Thyroid gland (tissue), 4 donors: ENCODE measurements at regions not wholly inside any gene's neighbourhood (a gene's known extent, or its start where the extent isn't known, plus 50 kb on each side); places are given as distances from the start of the nearest gene placed in this dataset.

Source experiments
- DNase-seq, 2 donors: peaks; one replicate each; pipeline ENCODE4 v3.0.0-alpha.2; 2019
- H3K27ac ChIP-seq, 3 donors: fragments of 200-600 bp; sonication (generic); 1 replicate in 2 of 3; 2 replicates in 1 of 3; pipeline ENCODE4 v1.5.1; 2016 to 2019; ENCODE audit warnings: mild to moderate bottlenecking in 1 of 3, moderate library complexity in 1 of 3
- H3K27me3 ChIP-seq: fragments of 200-600 bp; sonication (generic); one replicate; pipeline ENCODE4 v1.5.1; 2019
- H3K36me3 ChIP-seq, 2 donors: fragments of 200-600 bp; sonication (generic); one replicate each; pipeline ENCODE4 v1.5.1; 2016 to 2019
- H3K4me1 ChIP-seq, 2 donors: fragments of 200-600 bp; sonication (generic); one replicate each; pipeline ENCODE4 v1.5.1; 2017 to 2019
- H3K4me3 ChIP-seq, 3 donors: fragments of 200-600 bp; sonication (generic); replicated peaks in 1 of 3; 1 replicate in 2 of 3; 2 replicates in 1 of 3; pipeline ENCODE4 v1.5.1; 2016; ENCODE audit warnings: mild to moderate bottlenecking in 1 of 3
- H3K9me3 ChIP-seq: fragments of 200-600 bp; sonication (generic); one replicate; pipeline ENCODE4 v1.5.1; 2017
- POLR2A ChIP-seq, 2 donors: fragments of 450-650 bp; IDR thresholded peaks; one replicate each; pipeline ENCODE4 v1.6.1; 2017; ENCODE audit warnings: antibody characterized with exemption in 2 of 2, mild to moderate bottlenecking in 2 of 2, moderate library complexity in 1 of 2
- WGBS, 2 donors: methylation state at CpG; one replicate each; pipeline ENCODE4 v1.1.5; 2017; 5-methylcytosine and 5-hydroxymethylcytosine counted together
- intact Hi-C: fragments of 100-400 bp; cut with DNase I; formaldehyde crosslinking; loops from one replicate; pipeline ENCODE4 v1.15.1; 2023
- TF ChIP-seq, protein P1 (sequence below), 6 experiments: fragments of 200-600 bp in 3 of 6; fragments of 450-650 bp in 3 of 6; sonication (generic) in 3 of 6; IDR thresholded peaks; one replicate each; pipeline ENCODE4 v1.5.1; 2016 to 2019; ENCODE audit warnings: antibody characterized with exemption in 6 of 6, mild to moderate bottlenecking in 2 of 6, inconsistent platforms in 1 of 6, moderate library complexity in 1 of 6

DNA sequence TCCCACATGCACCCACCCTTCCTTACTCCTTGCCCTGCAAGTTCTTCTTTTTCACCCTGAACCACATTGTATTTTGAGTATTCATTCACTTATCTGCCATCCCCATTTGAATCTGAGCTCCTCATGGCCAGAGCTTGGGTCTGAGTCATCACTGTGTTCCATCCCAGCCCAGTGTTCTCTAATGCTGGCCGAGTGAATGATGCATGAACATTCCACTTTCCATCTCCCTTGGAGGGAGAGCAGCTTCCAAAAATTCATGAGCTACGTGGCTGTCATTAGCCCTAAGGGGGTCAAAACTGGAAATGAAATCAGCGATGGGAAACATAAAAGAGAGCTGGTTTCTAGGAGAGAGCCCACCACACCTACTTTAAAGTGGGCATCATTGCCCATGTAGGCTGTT is 187.0 kb upstream of the USP24 start:
- WGBS, 2 donors: 70 to 84% methylated on average over 3 of the region's 3 CpGs
- DNase-seq: no peak

GRCh38 chr1:55400508-55400907 is 185.3 kb upstream of the USP24 start:
- H3K4me3 ChIP-seq: no peak overlapping the region
- DNase-seq: no peak
- H3K27me3 ChIP-seq: no peaks in the 10 kb centered on the region
- peaks cover 3 to 11% of the 10 kb centered on the region in 2 donors for H3K4me1 ChIP-seq
- no peak for TF ChIP-seq POLR2A (IDR thresholded peaks at IDR 0.05)
- TF ChIP-seq, protein P1, sequence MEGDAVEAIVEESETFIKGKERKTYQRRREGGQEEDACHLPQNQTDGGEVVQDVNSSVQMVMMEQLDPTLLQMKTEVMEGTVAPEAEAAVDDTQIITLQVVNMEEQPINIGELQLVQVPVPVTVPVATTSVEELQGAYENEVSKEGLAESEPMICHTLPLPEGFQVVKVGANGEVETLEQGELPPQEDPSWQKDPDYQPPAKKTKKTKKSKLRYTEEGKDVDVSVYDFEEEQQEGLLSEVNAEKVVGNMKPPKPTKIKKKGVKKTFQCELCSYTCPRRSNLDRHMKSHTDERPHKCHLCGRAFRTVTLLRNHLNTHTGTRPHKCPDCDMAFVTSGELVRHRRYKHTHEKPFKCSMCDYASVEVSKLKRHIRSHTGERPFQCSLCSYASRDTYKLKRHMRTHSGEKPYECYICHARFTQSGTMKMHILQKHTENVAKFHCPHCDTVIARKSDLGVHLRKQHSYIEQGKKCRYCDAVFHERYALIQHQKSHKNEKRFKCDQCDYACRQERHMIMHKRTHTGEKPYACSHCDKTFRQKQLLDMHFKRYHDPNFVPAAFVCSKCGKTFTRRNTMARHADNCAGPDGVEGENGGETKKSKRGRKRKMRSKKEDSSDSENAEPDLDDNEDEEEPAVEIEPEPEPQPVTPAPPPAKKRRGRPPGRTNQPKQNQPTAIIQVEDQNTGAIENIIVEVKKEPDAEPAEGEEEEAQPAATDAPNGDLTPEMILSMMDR (IDR thresholded peaks at IDR 0.05): no peak
- H3K27ac ChIP-seq: no peak overlapping the region
- no peaks in the 10 kb centered on the region for H3K36me3 ChIP-seq
- 67 to 91% methylated on average over 8 of the region's 8 CpGs for WGBS, 2 donors
- intact Hi-C loops: no loop called here
- H3K9me3 ChIP-seq: no peaks in the 10 kb centered on the region

More for the DNA sequence above, 187.0 kb upstream of the USP24 start:
- Histone ChIP-seq H3K4me1 (peaks cover 3 to 11% of the 10 kb centered on the region in 2 donors), H3K9me3 (no peaks in the 10 kb centered on the region), H3K4me3 (no peak overlapping the region), H3K27me3 (no peaks in the 10 kb centered on the region), H3K36me3 (no peaks in the 10 kb centered on the region), H3K27ac (no peak overlapping the region)
- no peak for TF ChIP-seq POLR2A (IDR thresholded peaks at IDR 0.05)
- TF ChIP-seq, protein P1 (IDR thresholded peaks at IDR 0.05): no peak
- intact Hi-C loops: no loop called here

DNA sequence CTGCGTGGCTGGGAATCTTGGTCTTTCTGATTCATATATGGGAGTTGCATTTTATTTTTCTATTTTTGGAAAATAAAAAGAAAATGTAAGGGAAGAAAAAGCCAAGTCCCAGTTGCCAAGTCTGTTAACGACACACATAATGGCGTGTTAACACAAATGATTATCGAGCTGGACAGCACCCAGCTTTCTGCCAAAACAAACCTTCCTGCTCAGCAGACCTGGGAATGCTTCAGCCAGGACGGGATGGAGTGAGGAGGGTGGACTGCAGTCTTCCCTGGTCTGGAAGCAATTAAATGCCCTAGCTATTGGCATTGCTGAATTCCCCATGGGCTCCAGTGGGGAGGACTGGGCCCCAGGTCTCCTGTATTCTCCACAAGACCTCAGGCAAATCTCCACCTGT is 184.2 kb upstream of the USP24 start:
- Histone ChIP-seq H3K9me3 (no peaks in the 10 kb centered on the region), H3K27ac (no peak overlapping the region)
- WGBS, 2 donors: 28 to 30% methylated on average over 5 of the region's 5 CpGs

DNA sequence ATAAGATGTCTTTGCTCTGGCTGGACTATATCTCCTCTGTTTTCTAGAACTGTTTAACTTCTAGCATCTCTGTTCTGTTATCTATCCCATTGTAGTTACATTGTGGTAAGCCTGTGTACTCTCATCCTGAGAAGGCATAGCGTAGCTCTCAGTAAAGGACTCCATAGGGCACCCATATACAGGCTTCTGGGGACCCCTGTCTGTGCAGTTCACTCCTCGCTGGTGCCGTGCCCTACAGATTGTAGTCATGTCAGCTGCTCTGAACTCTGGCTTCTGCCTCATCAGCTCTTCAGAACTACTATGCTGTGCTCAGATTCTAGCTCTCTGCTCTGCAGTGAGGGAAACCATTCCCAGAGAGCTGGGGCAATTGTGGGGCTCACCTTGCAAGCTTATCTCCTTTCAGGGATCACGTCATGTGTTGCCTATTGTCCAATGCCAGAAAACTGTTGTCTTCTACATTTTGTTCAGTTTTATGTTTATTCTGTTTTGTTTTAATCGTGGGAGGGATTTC is 181.3 kb upstream of the USP24 start:
- intact Hi-C loops: no loop called here
- DNase-seq: no peak
- no peaks in the 10 kb centered on the region for H3K36me3 ChIP-seq
- H3K4me3 ChIP-seq: no peak overlapping the region
- no peak overlapping the region for H3K27ac ChIP-seq
- H3K4me1 ChIP-seq: peaks cover 3 to 11% of the 10 kb centered on the region in 2 donors
- no peaks in the 10 kb centered on the region for H3K9me3 ChIP-seq
- 85 to 91% methylated on average over 5 of the region's 5 CpGs for WGBS, 2 donors
- no peak for TF ChIP-seq POLR2A (IDR thresholded peaks at IDR 0.05)
- no peaks in the 10 kb centered on the region for H3K27me3 ChIP-seq

More for the DNA sequence above, 184.2 kb upstream of the USP24 start:
- intact Hi-C loops: no loop called here
- no peak overlapping the region for H3K4me3 ChIP-seq
- no peak for TF ChIP-seq POLR2A (IDR thresholded peaks at IDR 0.05)
- TF ChIP-seq, protein P1 (IDR thresholded peaks at IDR 0.05): no peak
- no peaks in the 10 kb centered on the region for H3K36me3 ChIP-seq
- H3K27me3 ChIP-seq: no peaks in the 10 kb centered on the region
- peak; percentile 47 to 60 for DNase-seq
- peaks cover 3 to 11% of the 10 kb centered on the region in 2 donors for H3K4me1 ChIP-seq

GRCh38 chr1:55388960-55389359 is 173.8 kb upstream of the USP24 start:
- DNase-seq: no peak
- Histone ChIP-seq H3K4me1 (peaks cover 8% of the 10 kb centered on the region in 2 donors), H3K27me3 (no peaks in the 10 kb centered on the region), H3K9me3 (no peaks in the 10 kb centered on the region), H3K27ac (no peak overlapping the region), H3K36me3 (no peaks in the 10 kb centered on the region), H3K4me3 (no peak overlapping the region)
- TF ChIP-seq, protein P1 (IDR thresholded peaks at IDR 0.05): no peak
- no peak for TF ChIP-seq POLR2A (IDR thresholded peaks at IDR 0.05)
- intact Hi-C loops: no loop called here

- H3K9me3 ChIP-seq: no peaks in the 10 kb centered on the region
- DNase-seq: no peak
- WGBS, 2 donors: 66 to 93% methylated on average over 2 of the region's 2 CpGs
- no peaks in the 10 kb centered on the region for H3K27me3 ChIP-seq
- H3K4me3 ChIP-seq: no peak overlapping the region
- intact Hi-C loops: no loop called here
- no peak overlapping the region for H3K27ac ChIP-seq
- peaks cover 15 to 26% of the 10 kb centered on the region in 2 donors for H3K4me1 ChIP-seq
- H3K36me3 ChIP-seq: no peaks in the 10 kb centered on the region
- no peak for TF ChIP-seq POLR2A (IDR thresholded peaks at IDR 0.05)
- TF ChIP-seq, protein P1 (IDR thresholded peaks at IDR 0.05): no peak
Measured at GRCh38 chr1:55387145-55387544, 172.0 kb upstream of the USP24 start.
